GM19452 (cell line): ENCODE measurements at regions not wholly inside any gene's neighbourhood (a gene's known extent, or its start where the extent isn't known, plus 50 kb on each side); places are given as distances from the start of the nearest gene placed in this dataset.

ENCODE experiments used
- ATAC-seq: cut with Tn5 transposase; IDR thresholded peaks from one replicate; pipeline ENCODE4 v1.9.1; 2021; ENCODE audit not compliant: unreplicated experiment

DNA sequence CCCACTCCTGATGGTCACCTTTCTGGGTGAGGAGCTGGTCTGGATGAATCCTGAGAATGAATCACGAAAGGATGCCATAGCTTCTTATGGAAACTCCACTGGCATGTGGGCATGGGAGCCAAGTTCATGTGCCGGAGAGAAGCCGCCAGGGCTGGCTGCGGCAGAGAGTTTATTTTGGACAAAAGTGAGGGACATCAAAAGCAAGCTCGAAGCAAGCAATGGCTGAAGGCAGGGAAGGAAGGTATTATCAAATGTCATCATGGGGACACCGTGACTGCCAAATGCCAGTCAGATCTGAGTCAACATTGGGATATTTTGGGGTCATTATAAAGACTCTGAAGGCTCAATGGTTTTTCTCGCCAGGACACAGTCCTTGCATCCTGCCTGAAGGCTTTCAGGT lies 249.1 kb downstream of the QKI start:
- ATAC-seq, result no peak

DNA sequence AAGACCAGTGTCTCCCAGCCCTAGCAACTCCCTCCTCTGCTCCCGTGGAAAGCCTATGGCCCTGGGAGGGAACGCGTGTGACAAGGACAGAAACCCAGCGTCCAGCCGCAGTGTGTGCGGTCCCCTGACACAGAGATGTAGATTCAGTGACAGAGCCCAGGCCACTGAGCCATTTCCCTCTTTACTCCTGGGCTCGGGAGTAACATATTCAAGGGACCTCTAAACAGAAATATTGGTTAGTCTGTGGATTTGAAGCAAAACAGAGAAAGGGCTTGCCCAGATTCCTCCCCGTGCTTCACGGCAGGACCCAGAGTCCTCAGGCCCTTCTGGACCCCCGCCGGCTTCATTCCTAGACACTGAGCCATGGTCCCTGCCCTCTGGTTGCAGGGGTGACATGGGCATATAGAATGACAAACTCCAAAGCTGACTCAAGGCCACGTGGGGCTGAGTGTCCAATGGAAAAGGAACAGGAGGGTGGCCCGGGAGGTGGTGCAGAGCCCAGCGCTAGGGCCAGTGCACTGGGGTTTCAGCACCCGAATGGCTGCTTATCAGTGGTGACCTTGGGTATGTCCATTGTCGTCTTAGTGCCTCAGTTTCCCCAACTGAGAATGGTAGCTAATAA lies 248.2 kb downstream of the QKI start:
- ATAC-seq, result no peak

DNA sequence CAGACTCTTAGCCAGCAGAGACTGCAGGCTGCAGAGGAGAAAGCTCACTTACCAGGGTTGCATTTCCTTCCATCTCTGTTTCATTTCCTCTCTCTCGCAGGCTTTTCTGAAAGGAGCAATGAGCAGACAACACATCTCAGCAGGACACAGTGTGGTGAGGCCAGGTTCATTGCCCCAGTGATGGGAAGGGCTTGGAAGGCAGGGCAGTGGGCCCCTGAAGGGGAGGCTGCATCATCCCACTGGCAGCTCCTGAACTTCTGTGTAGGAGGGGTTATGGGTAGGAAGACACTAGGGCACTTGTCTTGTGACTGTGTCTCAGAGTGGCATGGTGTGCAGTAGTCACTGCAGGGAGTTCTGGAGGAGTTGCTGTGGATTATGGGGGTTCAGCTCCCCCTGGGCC lies 246.8 kb downstream of the QKI start:
- peak; percentile 96 for ATAC-seq

DNA sequence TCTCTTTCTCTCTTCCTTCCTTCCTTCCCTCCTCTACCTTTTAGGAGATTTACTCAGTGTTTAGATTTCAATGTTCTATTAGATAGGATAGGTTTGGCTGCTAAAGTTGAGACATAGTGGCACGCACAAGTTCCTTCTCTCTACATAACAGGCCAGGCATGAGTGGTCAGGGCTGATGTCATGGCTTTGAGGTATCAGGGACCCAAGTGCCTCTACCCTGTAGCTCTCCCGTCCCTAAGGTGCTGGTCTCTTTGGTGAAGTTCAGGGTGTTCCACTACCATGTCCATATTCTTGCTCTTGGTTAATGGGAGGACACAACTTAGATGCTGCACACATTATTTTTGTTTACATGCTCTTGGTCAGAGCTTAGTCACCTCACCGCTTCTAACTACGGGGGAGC lies 245.3 kb downstream of the QKI start:
- ATAC-seq, result no peak

DNA sequence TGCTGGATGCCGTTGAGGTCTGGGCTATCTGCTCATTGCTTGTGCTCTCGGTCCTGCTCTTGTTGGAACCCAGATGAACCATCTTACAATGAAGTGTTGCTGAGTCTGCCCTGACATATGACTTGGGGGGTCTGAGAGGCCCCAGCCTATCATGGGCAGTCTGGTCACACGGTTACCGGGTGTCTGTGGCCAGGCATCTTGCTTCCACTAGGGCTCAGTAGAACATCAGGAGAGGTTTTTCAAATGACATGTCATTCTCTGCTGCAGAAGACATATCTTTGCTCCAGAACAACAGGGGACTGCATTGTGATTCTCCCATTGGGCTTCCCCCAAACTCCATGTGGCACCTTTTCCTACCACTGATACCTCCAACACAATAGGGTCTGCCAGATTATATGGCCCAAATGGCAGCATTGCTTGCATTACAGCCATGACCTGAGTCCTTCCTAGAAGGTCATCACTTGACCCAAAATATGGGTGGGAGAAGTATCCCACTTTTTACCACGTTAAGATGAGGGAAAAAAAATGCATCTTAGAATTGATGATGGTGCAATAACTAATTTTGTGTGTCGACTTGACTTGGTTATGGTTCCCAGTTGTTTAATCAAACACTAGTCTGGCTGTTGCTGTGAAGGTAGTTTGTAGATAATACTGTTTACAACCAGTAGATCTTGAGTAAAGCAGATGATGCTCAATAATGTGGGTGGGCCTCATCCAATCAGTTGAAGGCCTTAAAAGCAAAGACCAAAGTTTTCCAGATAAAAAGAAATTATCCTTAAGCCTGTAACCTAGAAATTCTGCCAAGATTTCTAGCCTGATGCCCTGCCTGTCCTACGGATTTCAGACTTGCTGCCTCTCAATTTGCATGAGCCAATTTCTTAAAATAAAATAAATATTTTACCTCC lies 241.0 kb downstream of the QKI start:
- ATAC-seq, result peak; percentile 60

DNA sequence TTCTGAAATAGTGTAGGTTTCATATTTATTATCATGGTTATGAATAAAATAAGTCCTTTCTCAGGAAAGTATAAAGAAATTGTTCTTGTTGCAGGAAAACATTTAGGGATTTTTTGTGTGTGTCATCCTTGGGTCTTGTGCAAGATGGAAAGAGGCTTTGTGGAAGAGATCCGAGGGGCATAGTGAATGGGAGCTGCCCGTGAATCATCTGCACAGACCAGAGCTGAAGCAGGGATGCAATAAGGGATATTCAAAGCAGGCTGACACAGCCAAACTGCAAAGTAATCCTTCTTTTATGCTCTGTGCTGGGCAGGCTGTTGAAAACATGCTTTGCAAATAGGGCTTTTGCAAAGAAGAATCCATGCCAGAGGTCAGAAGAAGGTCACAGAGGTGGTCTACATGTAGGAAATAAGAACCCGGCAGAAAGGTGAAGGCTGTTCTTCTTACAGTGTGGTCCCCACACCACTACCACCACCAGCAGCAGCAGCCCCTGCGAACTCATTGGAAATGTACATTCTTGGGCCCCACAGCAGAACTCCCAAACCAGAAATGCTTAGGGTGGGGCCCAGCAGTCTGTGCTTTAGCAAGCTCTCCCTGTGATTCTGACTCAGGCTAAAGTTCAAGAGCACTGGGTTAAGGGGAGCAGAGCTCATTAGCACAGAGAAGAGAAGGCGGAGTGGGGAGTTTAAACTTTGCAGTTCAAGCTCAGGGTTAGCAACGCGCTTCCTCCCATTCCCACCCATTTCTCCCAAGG lies 237.6 kb downstream of the QKI start:
- no peak for ATAC-seq

DNA sequence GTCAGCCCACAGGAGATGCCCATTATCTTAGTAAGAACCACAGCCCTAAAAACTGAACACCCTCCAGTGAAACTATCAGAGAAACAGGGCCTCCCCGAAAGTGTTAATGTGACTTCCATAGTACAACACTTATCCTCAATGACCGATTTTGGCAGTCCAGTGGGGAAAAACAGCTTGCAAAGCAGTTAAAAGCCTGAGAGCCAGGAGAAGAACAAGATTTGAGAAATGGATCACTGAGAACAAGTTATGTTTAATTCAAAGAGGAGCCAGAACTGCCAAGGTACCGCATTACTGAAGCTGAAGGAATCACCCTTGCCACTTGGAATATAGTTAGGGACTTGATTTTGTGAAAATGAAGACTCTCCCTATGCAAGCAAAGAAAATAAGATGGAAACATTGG lies 236.9 kb downstream of the QKI start:
- no peak for ATAC-seq

DNA sequence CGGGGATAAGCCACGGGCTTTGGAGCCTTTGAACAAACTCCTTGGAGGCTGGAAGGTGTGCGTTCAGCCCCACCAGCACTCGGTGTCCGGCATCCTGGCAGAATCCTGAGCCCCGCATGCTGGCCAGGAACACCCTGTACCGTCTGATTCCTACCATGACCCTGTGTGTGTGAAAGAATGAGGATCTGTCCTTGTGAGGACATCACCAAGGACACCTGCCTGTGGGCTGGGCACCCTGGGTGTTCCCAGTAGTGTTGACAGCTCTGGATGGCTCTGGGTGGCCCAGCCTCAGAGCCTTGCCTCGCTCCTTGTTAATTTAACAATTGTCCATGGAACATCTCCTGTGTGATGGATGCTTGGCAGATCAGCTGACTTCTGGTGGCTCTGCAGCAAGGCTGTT lies 234.3 kb downstream of the QKI start:
- ATAC-seq, result no peak

DNA sequence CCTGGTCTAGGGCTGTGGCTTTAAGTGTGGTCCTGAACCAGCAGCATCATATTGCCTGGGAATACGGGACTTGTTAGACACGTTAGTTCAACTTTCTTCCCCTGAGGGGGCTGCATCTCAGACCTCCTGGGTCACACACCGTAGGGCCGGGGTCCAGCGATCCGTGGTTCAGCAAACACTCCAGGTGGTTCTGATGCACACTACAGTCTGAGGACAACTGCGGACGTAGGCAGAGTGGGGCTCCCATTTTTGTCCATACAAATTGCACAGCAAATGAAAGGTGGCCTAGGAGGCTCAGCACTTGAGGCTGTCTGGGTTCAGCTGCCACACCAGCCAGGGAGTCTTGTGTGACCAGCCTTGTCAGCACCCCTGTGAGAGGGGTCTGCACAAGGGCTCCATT lies 233.1 kb downstream of the QKI start:
- no peak for ATAC-seq

DNA sequence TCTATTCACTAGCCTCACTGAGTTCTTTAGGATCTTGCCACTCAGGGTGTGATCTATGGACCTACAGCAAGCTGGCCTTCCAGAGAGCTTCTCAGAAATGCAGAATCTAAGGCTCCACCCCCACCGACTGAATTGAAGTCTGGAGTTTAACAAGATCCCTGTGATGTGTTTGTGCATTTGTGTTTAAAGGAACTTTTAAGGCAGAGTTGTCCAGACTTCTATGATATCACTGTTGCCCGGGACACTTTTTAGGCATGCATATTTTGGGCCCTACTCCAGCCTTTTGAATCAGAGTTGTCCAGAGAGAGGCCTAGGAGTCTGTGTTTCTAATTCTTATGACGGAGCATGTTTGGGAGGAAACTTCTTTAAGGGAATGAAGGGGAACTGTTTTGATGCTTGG lies 232.3 kb downstream of the QKI start:
- ATAC-seq, result no peak

DNA sequence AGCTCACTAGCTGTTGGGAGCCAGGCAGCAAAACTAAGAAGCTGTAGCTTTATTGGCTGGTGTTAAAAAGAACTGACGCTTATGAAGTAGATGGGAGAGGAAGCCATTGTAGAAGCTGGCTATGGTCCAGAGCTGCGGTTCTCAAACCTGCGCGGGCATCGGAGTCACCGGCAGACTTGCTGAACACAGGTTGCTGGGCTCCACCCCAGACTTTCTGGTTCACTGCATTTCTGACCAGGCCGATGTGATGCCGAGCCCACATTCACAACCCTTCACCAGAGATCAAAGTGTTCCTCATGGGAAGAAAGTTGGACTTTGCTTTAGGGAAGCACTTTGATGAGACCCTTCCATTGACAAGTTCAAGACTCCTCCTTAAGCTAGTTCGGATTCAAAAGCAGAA lies 231.6 kb downstream of the QKI start:
- no peak for ATAC-seq

DNA sequence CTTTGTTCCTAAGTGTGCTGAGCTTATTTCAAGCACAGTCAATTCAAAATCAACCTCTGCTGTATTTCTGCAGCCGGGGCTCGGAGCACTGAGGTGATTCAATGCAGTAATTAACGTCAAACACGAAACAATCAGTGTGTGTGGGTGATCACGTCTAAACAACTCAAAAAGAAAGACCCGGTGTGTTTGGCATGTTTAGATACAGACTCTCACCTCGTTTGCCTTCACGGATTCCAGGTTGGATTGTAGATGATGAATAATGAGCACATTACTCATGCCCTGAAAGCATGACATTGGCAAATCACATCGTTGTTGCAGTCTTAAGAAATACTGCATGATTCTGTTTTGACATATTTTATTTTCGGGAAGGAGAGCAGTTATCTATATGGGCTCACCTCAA lies 231.0 kb downstream of the QKI start:
- ATAC-seq, result no peak

DNA sequence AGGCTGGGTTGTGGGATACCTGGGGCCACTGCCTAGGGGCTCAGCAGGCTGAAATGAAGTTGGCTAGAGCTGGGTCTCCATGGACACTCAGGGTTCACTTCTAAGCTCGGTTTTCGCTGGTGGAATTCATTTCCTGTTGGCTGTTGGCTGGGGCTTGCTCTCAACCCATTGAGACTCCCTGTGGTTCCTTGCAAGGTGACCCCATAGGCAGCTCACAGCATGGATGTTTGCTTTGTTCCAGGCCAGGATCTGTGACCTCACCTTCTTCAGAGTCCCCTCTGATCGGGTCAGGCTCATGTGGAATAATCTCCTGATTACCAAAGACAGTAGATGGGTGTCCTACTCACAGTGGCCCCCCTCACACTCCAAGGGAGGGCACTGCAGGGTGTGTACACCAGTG lies 229.3 kb downstream of the QKI start:
- no peak for ATAC-seq

DNA sequence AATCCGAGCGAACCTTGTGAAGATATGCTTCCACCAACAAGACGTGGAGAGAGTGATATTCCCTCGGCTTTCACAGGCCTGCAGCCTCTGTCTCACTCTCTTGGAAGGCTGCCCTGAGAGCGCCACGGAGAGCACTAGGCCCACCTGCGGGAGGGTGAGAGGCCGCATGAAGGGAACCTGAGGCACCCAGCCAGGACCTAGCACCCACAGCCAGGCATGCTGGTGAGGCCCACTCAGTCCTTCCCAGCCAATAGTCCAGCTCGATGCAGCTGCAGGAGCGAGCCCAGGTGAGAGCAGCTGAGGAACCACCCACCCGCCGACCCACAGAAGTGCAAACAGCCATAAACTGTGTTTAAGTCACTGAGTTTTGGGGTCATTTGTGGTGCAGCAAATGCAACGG lies 227.2 kb downstream of the QKI start:
- ATAC-seq, result no peak

DNA sequence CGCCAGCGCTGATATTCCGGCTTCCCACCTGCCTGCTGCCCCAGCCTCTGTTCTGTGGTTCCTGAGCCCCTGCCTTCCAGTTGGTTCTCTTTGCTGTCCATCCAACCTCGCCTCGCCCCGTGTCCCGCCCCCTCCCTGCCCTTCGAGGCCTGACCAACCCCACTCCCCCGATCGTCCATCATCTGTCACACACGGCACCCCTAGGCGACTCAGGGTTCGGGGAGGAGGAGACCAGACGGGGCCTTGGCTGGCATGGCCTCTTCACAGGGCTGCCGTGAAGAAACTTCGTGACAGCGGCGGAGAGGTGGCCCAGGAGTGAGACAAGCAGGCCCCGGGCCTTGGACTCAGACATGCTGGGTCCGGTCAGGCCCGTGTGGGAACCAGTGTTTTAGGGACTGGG lies 226.1 kb downstream of the QKI start:
- ATAC-seq, result no peak

DNA sequence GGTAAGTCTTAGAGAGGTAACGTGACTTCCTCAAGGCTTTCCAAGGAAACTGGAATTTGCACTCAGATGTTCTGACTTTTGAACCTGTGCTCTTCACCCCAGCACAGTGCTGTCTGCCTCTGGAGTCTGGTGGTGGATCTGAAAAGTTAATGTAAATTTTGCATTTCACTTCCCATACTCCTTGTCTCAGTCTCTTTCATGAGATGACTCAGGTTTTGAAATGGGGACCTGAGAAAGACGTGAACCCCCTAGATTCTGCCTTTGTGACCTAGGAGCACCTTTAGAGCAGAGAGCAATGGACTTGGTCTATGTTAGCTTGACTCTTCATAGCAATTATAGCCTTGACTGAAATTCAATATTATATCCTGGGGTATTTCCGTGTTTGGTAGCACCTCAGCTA lies 223.0 kb downstream of the QKI start:
- no peak for ATAC-seq

DNA sequence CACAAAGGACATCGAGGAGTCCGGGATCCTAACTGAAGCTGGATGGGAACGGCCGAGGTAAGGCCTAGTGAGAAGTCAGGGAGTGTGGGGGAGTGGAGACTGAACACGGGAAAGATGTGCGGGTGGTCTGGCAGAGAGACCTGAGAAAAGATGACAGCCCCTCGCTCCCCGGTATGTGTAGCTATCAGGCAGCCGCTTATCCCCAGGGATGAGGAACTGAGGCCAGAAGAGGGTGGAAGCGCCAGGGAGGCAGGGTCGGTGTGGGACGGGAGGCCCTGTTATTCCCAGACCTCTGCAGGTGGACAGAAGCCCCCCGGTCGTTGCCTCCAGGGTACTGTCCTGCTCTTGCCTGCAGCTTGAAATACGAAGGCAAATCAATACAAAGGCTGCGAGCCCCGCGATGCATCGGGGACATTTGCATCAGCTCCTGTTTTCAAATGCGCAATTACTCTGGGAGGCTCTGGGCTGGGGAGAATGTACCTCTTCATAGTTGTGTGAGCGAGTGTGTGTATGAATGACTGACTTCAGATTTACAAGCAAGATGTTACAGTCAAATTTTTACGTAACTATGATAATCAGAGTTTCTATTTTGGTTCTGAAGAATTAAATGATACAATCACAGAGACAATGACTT lies 221.3 kb downstream of the QKI start:
- ATAC-seq, result no peak

DNA sequence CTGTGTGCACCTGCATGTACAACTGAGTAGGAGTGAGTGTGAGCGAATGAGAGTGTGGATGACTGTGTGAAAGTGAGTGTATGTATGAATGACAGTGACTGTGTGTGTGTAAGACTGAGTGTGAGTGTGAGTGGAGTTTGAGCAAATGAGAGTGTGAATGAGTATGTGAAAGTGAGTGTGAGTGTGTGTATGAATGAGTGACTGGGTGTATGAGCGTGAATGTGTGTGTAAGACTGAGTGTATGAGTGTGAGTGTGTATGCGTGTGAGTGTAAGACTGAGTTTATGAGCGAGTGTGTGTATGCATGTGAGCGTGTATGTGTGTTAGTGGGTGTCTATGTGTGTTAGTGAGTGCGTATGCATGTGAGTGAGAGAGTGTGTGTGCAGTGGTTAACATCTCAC lies 220.8 kb downstream of the QKI start:
- no peak for ATAC-seq

DNA sequence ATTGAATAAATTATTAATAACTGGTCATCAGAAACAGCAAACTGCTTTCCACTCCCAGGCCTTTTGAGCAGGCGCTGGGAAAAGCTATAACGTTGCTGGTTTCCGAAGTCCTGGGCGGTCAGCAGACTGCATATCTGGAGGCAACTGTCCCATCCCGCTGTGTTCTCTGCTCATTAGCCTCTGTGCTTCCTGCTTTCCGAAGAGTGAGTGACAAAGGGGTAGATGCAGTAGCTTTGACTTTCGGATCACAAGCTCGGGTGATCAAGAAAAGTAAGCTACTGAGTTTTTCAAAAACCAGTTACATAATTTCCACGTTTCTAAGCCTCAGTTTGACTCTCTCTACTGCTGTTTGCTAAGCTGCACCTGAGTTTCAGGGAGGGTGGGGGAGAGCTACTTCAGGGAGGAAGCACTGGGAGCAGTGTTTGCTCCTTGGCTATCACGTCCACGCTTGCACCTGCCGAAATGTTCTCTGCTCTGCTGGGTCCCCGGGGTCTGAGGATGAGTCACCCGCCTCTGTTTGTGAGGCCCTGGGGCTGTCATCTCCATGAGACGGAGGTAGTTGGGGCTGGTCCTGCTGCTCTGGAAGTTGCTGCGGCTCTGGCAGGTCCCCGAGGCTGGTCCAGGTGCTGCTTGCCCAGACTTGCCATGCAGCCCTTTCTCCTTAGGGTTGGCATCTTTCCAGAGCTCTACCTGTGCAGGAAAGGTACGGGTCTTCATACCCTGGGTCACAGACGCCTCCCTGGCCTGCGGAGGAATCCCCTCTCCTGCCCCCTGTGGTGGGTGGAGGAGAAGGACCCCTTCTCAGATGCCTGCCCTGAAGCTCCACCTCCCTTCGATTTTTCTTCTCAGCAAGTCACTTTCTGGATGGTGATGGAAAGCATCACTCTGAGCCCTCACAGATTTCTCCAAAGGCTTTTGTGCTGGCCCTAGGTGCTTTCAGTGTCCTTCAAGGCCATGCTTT lies 220.0 kb downstream of the QKI start:
- ATAC-seq, result no peak

DNA sequence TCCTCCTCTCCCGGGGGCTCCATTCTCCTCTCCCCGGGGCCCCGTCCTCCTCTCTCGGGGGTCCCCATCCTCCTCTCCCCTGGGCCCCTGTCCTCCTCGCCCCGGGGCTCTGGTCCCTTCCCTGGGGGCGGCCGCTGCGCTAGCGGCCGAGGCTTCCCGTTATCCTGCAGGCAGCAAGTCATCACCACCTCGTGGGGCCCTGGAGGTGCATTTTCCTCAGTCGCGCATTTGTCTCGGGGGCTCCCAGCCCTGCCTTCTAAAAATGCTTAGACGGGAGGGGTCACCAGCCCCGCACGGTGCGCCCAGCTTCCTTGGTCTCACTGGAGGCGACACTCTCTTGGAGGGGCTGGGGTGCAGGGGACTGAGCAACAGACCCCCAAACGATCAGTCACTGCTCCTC lies 216.5 kb downstream of the QKI start:
- ATAC-seq, result no peak
